ENCODE measurements at regions not wholly inside any gene's neighbourhood (a gene's known extent, or its start where the extent isn't known, plus 50 kb on each side); places are given as distances from the start of the nearest gene placed in this dataset.

GRCh38 chr5:17925276-17925675 is 291.0 kb downstream of the TAF11L14 start:
- TF ChIP-seq CTCF (IDR thresholded peaks at IDR 0.05), result no peak
- no peak for TF ChIP-seq POLR2A (IDR thresholded peaks at IDR 0.05)
